ENCODE measurements at regions not wholly inside any gene's neighbourhood (a gene's known extent, or its start where the extent isn't known, plus 50 kb on each side); places are given as distances from the start of the nearest gene placed in this dataset.

- no peak for TF ChIP-seq POLR2AphosphoS5 (IDR thresholded peaks at IDR 0.05)
- no peak for TF ChIP-seq CTCF (IDR thresholded peaks at IDR 0.05)
- no peak for TF ChIP-seq POLR2A (IDR thresholded peaks at IDR 0.05; ENCODE audit: low read depth)
These were observed 132.0 kb downstream of the ZBTB18 start for GRCh38 chr1:244183037-244183436.

Measured in esophagus muscularis mucosa (tissue), 3 donors.